NCI-H226 (cell line): ENCODE measurements at regions not wholly inside any gene's neighbourhood (a gene's known extent, or its start where the extent isn't known, plus 50 kb on each side); places are given as distances from the start of the nearest gene placed in this dataset.
"Not testable (repeated sequence)": the region's sequence is repeated elsewhere in the genome, so short reads cannot be mapped to it uniquely, and the experiment has no call there.

Experiments used
- DNase-seq: peaks from one replicate; pipeline ENCODE4 v3.0.0-alpha.2; 2015

DNA sequence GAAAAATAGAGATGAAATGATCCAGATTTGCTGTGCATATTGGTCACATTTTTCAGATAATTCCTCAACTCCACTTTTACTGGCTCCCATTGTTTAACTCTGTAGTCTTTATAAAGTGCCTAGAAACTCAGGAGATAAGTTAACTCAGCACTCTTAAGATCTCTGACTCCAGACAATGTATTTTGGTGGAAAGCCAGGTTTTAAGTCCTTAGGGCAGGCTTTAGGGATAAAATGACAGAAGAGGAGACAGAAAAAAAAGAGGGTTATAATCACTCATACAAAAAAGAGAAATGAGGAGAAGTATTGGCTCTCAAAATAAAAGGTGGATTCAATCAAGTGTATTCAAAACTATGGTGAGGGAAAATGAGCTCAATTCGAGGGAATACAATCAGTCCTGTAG is 674.8 kb upstream of the INTU start:
- no peak for DNase-seq

DNA sequence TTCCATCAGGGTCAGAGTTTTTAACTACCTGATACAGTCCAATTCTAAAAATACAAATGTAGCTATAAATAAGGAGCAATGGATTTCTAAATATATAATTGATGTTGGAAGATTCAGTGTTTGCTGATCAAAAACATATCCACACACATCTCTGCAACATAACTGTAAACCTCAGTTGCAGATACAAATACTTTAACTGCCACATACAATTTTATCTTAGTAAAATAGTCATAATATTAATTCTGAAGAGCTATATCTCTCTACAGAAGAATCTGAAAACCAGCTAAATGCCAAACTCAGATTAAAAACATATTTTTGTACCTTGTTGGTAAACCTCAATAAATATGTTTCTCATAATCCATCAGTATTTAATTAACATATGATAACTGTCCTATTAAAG is 674.3 kb upstream of the INTU start:
- DNase-seq: no peak

- no peak for DNase-seq
Observed at GRCh38 chr4:126959056-126959745, 673.6 kb upstream of the INTU start.

GRCh38 chr4:126960760-126961159 is 672.0 kb upstream of the INTU start:
- DNase-seq: no peak

DNA sequence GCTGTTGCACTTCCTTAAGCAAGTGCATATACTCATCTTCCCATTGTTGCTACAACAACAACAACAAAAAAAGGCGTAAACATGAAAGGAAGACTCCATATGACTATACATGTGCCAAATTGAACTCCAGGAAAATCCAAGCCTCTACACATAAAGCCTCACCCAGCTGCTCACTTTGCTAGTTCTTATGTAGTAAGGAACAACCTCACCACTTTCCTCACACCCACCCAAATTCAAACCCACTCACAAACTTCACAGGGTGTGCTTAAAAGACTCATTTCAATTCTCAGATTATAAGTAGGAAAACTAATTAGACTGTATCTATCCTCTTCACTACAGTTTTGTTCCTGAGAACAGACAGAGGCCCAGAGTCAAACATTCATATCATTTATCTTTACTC is 671.1 kb upstream of the INTU start:
- DNase-seq: no peak

- no peak for DNase-seq
Observed at GRCh38 chr4:126965877-126966276, 666.9 kb upstream of the INTU start.

- no peak for DNase-seq
Observed at GRCh38 chr4:126969360-126970235, 663.2 kb upstream of the INTU start.

- no peak for DNase-seq
Observed at GRCh38 chr4:126973201-126973600, 659.6 kb upstream of the INTU start.

DNA sequence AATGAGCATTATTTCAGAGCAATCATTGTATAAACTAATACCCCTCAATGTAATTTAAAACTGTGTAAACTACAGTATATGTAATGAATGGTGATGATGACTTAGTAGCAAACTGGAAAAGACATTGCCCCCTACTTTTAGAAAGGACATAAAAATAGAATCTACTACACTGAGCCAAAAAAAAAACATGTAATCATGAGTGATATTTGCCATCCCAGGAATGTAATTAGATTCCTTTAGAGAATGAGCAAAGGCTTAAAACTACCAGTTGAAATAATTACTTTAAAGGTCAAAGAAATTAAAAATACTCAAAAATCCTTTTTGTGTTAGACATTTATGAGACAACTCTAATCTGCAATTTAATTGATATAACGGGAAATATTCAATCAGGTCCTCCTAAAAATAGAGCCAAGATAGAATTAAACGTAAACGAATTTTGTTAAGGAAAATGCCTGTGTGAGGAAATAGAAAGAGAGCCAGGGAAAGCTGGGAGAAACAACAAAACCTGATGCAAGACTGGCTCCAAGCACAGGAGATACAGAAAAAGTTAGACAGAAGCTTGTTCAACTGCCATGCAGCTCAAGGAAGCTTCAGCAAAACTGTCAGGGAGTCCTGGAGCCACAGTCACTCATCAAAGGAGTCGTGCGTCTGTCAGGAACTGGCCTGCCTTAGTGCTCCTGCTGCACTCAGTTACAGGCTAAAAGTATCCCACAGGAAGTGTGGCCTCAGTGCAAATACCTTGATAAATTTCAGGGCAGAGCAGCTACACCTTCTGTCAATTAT is 655.7 kb upstream of the INTU start:
- DNase-seq: no peak

DNA sequence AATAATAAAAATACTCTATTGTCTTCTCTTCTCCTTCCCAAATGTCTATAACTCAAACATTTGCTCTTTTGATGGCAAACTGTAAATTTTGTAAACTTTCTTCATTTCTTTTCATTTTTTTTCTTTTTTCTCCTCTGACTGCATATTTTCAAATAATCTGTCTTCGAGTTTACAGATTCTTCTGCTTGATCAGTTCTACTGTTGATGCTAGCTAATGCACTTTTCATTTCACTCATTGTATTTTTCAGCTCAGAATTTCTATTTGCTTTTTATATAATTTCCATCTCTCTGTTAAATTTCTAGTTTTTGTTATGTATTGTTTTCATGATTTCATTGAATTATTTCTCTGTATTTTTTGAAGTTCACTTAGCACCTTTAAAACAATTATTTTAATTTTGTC is 646.8 kb upstream of the INTU start:
- DNase-seq: no peak

- peak; percentile 37 for DNase-seq
Observed at GRCh38 chr4:126986828-126987227, 645.9 kb upstream of the INTU start.

- no peak for DNase-seq
Observed at GRCh38 chr4:126991965-126992364, 640.8 kb upstream of the INTU start.

DNA sequence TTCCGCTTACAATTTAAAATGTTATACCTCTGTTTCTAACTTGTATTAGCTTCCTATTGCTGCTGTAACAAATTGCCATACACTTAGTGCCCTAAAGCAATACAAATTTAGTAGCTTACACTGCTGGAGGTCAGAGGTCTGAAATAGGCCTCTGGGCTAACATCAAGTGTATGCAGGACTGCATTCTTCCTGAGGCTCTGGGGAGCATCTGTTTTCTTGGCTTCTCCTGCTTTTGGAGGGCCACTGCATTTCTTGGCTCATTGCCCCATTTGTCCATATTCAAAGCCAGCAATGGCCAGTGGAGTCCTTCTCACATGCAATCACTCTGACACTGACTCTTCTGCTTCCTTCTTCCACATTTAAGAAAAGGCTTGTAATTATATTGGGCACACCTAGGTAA is 639.8 kb upstream of the INTU start:
- DNase-seq: no peak

DNA sequence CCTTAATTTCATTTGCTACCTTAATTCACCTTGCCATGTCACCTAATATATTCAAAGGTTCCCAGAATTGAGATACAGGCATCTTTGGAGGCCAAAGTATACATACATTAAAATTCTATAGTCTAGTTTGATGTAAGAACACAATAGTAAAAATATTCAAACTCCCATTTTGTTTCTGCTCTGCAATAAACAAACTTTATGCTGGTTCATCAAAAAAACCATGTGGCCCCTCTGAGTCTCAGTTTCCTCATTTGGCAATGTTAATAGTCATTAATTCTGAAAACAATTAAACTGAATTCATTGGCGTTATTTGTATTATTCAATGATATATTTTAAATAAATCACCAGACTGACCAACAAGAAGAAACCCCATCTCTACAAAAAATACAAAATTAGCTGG is 639.4 kb upstream of the INTU start:
- DNase-seq: no peak

- no peak for DNase-seq
Observed at GRCh38 chr4:126995235-126995634, 637.5 kb upstream of the INTU start.

GRCh38 chr4:127000110-127000509 is 632.6 kb upstream of the INTU start:
- DNase-seq: no peak

DNA sequence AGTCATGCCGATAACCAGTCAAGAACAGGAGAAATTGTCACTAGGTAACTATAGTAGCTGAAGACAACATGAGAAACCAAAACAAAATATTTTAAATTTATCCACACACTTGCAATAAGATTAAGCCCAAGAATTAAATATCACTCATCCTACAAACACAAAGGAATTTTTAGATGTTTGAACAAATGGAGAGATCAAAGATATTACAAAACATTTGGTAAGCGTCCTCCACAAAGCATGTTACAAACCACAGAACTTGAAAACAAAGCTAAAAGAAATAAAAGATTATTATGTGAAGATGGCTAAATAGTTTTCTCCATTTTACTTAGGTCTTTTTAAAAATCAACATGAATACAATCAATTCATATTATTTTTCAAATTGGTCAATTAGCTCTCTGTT is 631.9 kb upstream of the INTU start:
- no peak for DNase-seq

DNA sequence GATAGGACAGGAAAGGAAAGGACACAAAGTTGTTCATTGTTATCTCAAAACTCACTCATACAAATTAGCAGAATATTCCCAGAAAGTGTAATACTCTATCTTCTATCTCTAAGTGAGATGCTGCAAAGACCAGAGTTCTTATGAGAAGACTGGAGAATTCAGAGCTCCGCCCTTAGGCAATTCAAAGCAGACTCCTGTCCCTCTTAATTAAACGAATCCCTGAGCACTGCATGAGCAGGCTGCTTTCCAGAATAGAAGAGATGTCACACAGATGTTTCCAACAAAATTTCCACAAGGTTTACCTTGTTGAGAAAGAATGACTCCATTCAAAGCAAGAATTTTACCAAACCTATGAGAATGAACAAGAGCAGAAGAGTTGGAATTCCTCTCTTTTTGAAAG is 630.8 kb upstream of the INTU start:
- DNase-seq: no peak

DNA sequence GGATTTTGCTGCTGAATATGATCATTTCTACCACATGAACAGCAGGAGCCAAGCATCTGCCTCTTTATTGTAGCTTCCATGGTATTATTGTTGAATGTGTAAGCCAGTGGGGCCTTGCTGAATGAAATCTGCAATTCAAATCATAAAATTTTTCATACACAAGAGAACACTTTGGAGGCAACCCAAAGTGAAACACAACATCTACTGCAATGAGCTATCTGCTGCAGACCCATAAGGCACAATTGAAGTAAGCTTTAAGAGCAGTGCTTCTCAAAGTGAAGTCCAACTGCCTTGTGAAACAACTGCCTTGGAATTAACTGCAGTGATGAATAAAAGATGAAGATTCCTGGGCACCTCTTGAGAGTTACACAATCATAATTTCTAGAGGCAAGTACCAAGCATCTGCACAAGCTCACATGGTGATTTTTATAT is 626.3 kb upstream of the INTU start:
- no peak for DNase-seq

GRCh38 chr4:127007305-127007704 is 625.5 kb upstream of the INTU start:
- no peak for DNase-seq

DNA sequence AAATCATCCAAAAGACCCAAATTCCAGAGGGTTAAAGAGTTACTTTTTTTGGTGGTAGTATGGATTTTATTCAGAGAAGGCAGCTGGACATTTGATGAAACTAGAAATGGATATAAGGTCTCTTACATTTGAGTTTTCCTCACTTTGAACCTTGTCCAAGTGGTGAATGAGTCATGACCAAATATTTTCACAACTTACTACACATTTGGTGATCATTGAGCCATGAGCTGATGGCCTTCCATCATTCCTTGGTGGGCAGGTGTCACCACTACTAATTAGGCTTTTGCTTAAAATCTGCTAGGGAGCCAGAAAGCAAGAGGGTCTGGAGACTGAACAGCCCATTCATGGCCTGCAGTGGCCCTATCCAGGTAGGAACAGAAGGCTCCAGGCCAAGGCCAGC is 620.2 kb upstream of the INTU start:
- DNase-seq: peak; percentile 12

DNA sequence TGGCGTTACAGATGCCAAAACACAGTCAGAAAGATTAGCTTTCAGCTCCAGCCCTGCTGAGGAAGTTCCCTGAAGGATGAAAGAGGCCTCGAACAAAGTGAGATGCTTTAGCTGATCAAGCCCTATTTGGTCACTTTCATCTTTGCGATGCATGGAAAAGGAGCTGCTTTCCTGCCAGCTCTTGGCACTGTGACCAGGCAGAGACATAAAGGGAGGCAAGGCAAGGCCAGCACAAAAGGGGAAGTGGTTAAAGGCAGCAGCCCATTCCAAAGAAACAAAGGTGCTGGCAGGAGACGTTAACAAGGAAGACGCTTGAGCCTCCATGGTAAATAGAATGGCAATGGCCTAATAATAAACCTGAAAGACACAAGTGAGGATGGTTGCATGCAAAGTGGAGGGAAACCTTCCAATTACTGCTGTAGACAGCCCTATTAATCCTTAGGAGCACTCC is 617.1 kb upstream of the INTU start:
- DNase-seq: no peak

- no peak for DNase-seq
Observed at GRCh38 chr4:127018381-127018780, 614.4 kb upstream of the INTU start.

- DNase-seq: not testable (repeated sequence)
Observed at GRCh38 chr4:127020831-127021230, 611.9 kb upstream of the INTU start.
